OCI-LY7 (cell line): ENCODE measurements at regions not wholly inside any gene's neighbourhood (a gene's known extent, or its start where the extent isn't known, plus 50 kb on each side); places are given as distances from the start of the nearest gene placed in this dataset.

Source experiments
- BruUV-seq: library from RNA; stranded (reverse); fragments of 400-500 nt; replicated peaks from 2 replicates; lab custom pipeline; 2021; lab: Mats Ljungman, UMichigan
- CTCF ChIA-PET: fragments of 300-600 bp; sonication (Branson Sonifier 250); formaldehyde crosslinking; loops from one replicate; lab custom pipeline; 2022; ENCODE audit warnings: antibody characterized with exemption; ENCODE audit not compliant: unreplicated experiment; lab: Charles Lee
- POLR2A ChIA-PET: fragments of 300-600 bp; sonication (Branson Sonifier 250); formaldehyde crosslinking; loops from one replicate; lab custom pipeline; 2022; ENCODE audit warnings: antibody characterized with exemption; lab: Charles Lee
- DNase-seq: peaks from one replicate; pipeline ENCODE4 v3.0.0-alpha.2; 2015; ENCODE audit warnings: low spot score
- H2AFZ ChIP-seq: fragments of 200-600 bp; sonication (generic), shearing (Covaris generic); 2 replicates; pipeline ENCODE4 v1.6.1; 2014; ENCODE audit warnings: mild to moderate bottlenecking, antibody characterized with exemption, low read length, moderate library complexity
- H3K27ac ChIP-seq: fragments of 200-600 bp; sonication (generic); 2 replicates; pipeline ENCODE4 v1.5.1; 2014; ENCODE audit warnings: mixed run types, low read depth, mild to moderate bottlenecking, moderate library complexity, low read length, inconsistent platforms; ENCODE audit not compliant: poor library complexity, severe bottlenecking
- H3K36me3 ChIP-seq: fragments of 200-600 bp; sonication (generic); 2 replicates; pipeline ENCODE4 v1.6.1; 2014; ENCODE audit warnings: mild to moderate bottlenecking, antibody characterized with exemption, low read length, moderate library complexity, mixed read lengths; ENCODE audit not compliant: insufficient read depth
- H3K4me1 ChIP-seq: fragments of 200-600 bp; sonication (generic); 2 replicates; pipeline ENCODE4 v1.5.1; 2014; ENCODE audit warnings: mild to moderate bottlenecking, low read length; ENCODE audit not compliant: insufficient read depth, poor library complexity, severe bottlenecking
- H3K4me2 ChIP-seq: fragments of 200-600 bp; sonication (generic); 2 replicates; pipeline ENCODE4 v1.6.1; 2014; ENCODE audit warnings: mild to moderate bottlenecking, low read length
- H3K4me3 ChIP-seq: fragments of 200-600 bp; sonication (generic); 2 replicates; pipeline ENCODE4 v1.5.1; 2014; ENCODE audit warnings: mild to moderate bottlenecking, low read depth, low read length; ENCODE audit not compliant: poor library complexity, severe bottlenecking
- H3K79me2 ChIP-seq: fragments of 200-600 bp; sonication (generic); 2 replicates; pipeline ENCODE4 v1.6.1; 2016; ENCODE audit warnings: low read depth, mild to moderate bottlenecking, low read length, moderate library complexity, mixed read lengths; ENCODE audit not compliant: insufficient read depth
- H3K9me2 ChIP-seq: fragments of 200-600 bp; sonication (generic); 2 replicates; pipeline ENCODE4 v1.6.1; 2016; ENCODE audit warnings: mild to moderate bottlenecking, low read length, mixed read lengths; ENCODE audit not compliant: insufficient read depth
- H3K9me3 ChIP-seq: fragments of 200-600 bp; sonication (generic); 2 replicates; pipeline ENCODE4 v1.6.1; 2014; ENCODE audit warnings: mild to moderate bottlenecking, mixed run types, low read length, mixed read lengths
- H4K20me1 ChIP-seq: fragments of 200-600 bp; sonication (generic); 2 replicates; pipeline ENCODE4 v1.6.1; 2014; ENCODE audit warnings: mild to moderate bottlenecking, antibody characterized with exemption, low read length, moderate library complexity, mixed read lengths; ENCODE audit not compliant: insufficient read depth
- CTCF ChIP-seq: fragments of 200-600 bp; sonication (generic); conservative IDR thresholded peaks from 2 replicates; pipeline ENCODE4 v1.5.1; 2014; ENCODE audit warnings: mild to moderate bottlenecking, antibody characterized with exemption, low read length, moderate library complexity, mixed read lengths
- EZH2phosphoT487 ChIP-seq: fragments of 200-600 bp; sonication (generic); IDR thresholded peaks from 2 replicates; pipeline ENCODE4 v1.6.1; 2018; ENCODE audit warnings: low read depth, borderline replicate concordance, mild to moderate bottlenecking, mixed run types, antibody characterized with exemption, low read length, moderate library complexity, mixed read lengths
- intact Hi-C: fragments of 100-400 bp; cut with micrococcal nuclease; formaldehyde crosslinking; loops from one replicate; pipeline ENCODE4 v1.10.0; 2022; ENCODE audit not compliant: unreplicated experiment

- intact Hi-C loops, result no loop called here
- Histone ChIP-seq H3K9me3 (no peaks in the 10 kb centered on the region), H2AFZ (no peak overlapping the region), H3K79me2 (no peaks in the 10 kb centered on the region), H3K9me2 (no peaks in the 10 kb centered on the region), H3K4me2 (no peak overlapping the region), H3K36me3 (no peaks in the 10 kb centered on the region), H3K4me3 (no peak overlapping the region), H3K4me1 (no peaks in the 10 kb centered on the region), H4K20me1 (no peaks in the 10 kb centered on the region), H3K27ac (no peak overlapping the region)
- TF ChIP-seq CTCF (no peak), EZH2phosphoT487 (no peak)
- BruUV-seq, result no TSS peak
- POLR2A ChIA-PET, result no interaction called here
- CTCF ChIA-PET, result no interaction called here
- DNase-seq, result no peak
Observed at GRCh38 chr3:189121092-189121491, 50.7 kb upstream of the TPRG1 start.
